Central memory CD8-positive, alpha-beta T cell (primary cell): ENCODE measurements at regions not wholly inside any gene's neighbourhood (a gene's known extent, or its start where the extent isn't known, plus 50 kb on each side); places are given as distances from the start of the nearest gene placed in this dataset.
"Not testable (repeated sequence)": the region's sequence is repeated elsewhere in the genome, so short reads cannot be mapped to it uniquely, and the experiment has no call there.

Experiments used
- ATAC-seq: fragments of 150-1000 bp; cut with Tn5 transposase; replicated peaks from 2 replicates; pipeline ENCODE4 v1.10.0; 2022; ENCODE audit warnings: mild to moderate bottlenecking, moderate FRiP score, moderate number of reproducible peaks; ENCODE audit not compliant: poor library complexity, severe bottlenecking; ENCODE audit errors: extremely low read depth
- DNase-seq, 2 donors: peaks; one replicate each; pipeline ENCODE4 v3.0.0; 2021; ENCODE audit warnings: low spot score in 2 of 2
- H3K27ac Mint-ChIP-seq: one replicate; pipeline ENCODE4 v1.8.0; 2022; ENCODE audit warnings: low read depth, mild to moderate bottlenecking, moderate library complexity, mixed read lengths
- H3K27me3 Mint-ChIP-seq: one replicate; pipeline ENCODE4 v1.8.0; 2022; ENCODE audit warnings: mixed read lengths
- H3K36me3 Mint-ChIP-seq: one replicate; pipeline ENCODE4 v1.8.0; 2022; ENCODE audit warnings: mild to moderate bottlenecking, moderate library complexity, mixed read lengths; ENCODE audit not compliant: insufficient read depth
- H3K4me1 Mint-ChIP-seq: one replicate; pipeline ENCODE4 v1.8.0; 2022; ENCODE audit warnings: mixed read lengths
- H3K4me3 Mint-ChIP-seq: one replicate; pipeline ENCODE4 v1.8.0; 2022; ENCODE audit warnings: mild to moderate bottlenecking, moderate library complexity, mixed read lengths
- H3K9me3 Mint-ChIP-seq: one replicate; pipeline ENCODE4 v1.8.0; 2022; ENCODE audit warnings: mixed read lengths

GRCh38 chr11:134967746-134968145, 555.7 kb upstream of the B3GAT1 start:
- Mint-ChIP-seq H3K27ac (no peak overlapping the region), H3K27me3 (peaks cover 74% of the 10 kb centered on the region)
- ATAC-seq, result no peak

GRCh38 chr11:134961386-134961785, 549.3 kb upstream of the B3GAT1 start:
- H3K36me3 Mint-ChIP-seq, DNase-seq: not testable (repeated sequence)

More at GRCh38 chr11:134967746-134968145, 555.7 kb upstream of the B3GAT1 start:
- H3K9me3 Mint-ChIP-seq, result no peaks in the 10 kb centered on the region
- H3K4me3 Mint-ChIP-seq, result no peak overlapping the region
- H3K36me3 Mint-ChIP-seq, result no peaks in the 10 kb centered on the region
- no peak for DNase-seq
- no peaks in the 10 kb centered on the region for H3K4me1 Mint-ChIP-seq

GRCh38 chr11:134958870-134959269, 546.8 kb upstream of the B3GAT1 start:
- H3K27ac Mint-ChIP-seq, result no peak overlapping the region
- H3K4me1 Mint-ChIP-seq, result no peaks in the 10 kb centered on the region
- H3K4me3 Mint-ChIP-seq, result no peak overlapping the region
- H3K27me3 Mint-ChIP-seq, result peaks cover 23% of the 10 kb centered on the region
- no peak for ATAC-seq
- no peaks in the 10 kb centered on the region for H3K36me3 Mint-ChIP-seq
- DNase-seq, result no peak
- no peaks in the 10 kb centered on the region for H3K9me3 Mint-ChIP-seq

More at GRCh38 chr11:134961386-134961785, 549.3 kb upstream of the B3GAT1 start:
- ATAC-seq, H3K9me3 Mint-ChIP-seq, H3K27ac Mint-ChIP-seq, H3K4me1 Mint-ChIP-seq, H3K4me3 Mint-ChIP-seq: not testable (repeated sequence)
- peaks cover 30% of the 10 kb centered on the region for H3K27me3 Mint-ChIP-seq

GRCh38 chr11:134958336-134958640, 546.2 kb upstream of the B3GAT1 start:
- Mint-ChIP-seq H3K36me3 (no peaks in the 10 kb centered on the region), H3K27ac (no peak overlapping the region), H3K4me1 (no peaks in the 10 kb centered on the region), H3K9me3 (no peaks in the 10 kb centered on the region), H3K27me3 (peaks cover 17% of the 10 kb centered on the region), H3K4me3 (no peak overlapping the region)
- ATAC-seq (no peak), DNase-seq (no peak)

GRCh38 chr11:134957540-134958335, 545.7 kb upstream of the B3GAT1 start:
- H3K9me3 Mint-ChIP-seq, result no peaks in the 10 kb centered on the region
- no peaks in the 10 kb centered on the region for H3K4me1 Mint-ChIP-seq
- DNase-seq (no peak), ATAC-seq (no peak)
- H3K4me3 Mint-ChIP-seq, result no peak overlapping the region
- H3K36me3 Mint-ChIP-seq, result no peaks in the 10 kb centered on the region
- peaks cover 16% of the 10 kb centered on the region for H3K27me3 Mint-ChIP-seq
- H3K27ac Mint-ChIP-seq, result no peak overlapping the region

- no peaks in the 10 kb centered on the region for H3K36me3 Mint-ChIP-seq
Measured at GRCh38 chr11:134956450-134957210, 544.6 kb upstream of the B3GAT1 start.

GRCh38 chr11:134955970-134956369, 543.9 kb upstream of the B3GAT1 start:
- not testable (repeated sequence) for DNase-seq, H3K36me3 Mint-ChIP-seq, H3K9me3 Mint-ChIP-seq, H3K4me3 Mint-ChIP-seq, ATAC-seq, H3K4me1 Mint-ChIP-seq, H3K27ac Mint-ChIP-seq
- H3K27me3 Mint-ChIP-seq, result peaks cover 24% of the 10 kb centered on the region

More at GRCh38 chr11:134956450-134957210, 544.6 kb upstream of the B3GAT1 start:
- Mint-ChIP-seq H3K9me3 (no peaks in the 10 kb centered on the region), H3K27me3 (peaks cover 18% of the 10 kb centered on the region), H3K4me3 (no peak overlapping the region), H3K27ac (no peak overlapping the region), H3K4me1 (no peaks in the 10 kb centered on the region)
- DNase-seq, result no peak
- no peak for ATAC-seq

- H3K36me3 Mint-ChIP-seq, result no peaks in the 10 kb centered on the region
- no peaks in the 10 kb centered on the region for H3K4me1 Mint-ChIP-seq
- DNase-seq, result no peak
- no peak overlapping the region for H3K4me3 Mint-ChIP-seq
- H3K27me3 Mint-ChIP-seq, result peaks cover 24% of the 10 kb centered on the region
- no peaks in the 10 kb centered on the region for H3K9me3 Mint-ChIP-seq
- no peak overlapping the region for H3K27ac Mint-ChIP-seq
- no peak for ATAC-seq
Measured at GRCh38 chr11:134955281-134955680, 543.2 kb upstream of the B3GAT1 start.

GRCh38 chr11:134954456-134954855, 542.4 kb upstream of the B3GAT1 start:
- H3K9me3 Mint-ChIP-seq, ATAC-seq, H3K4me1 Mint-ChIP-seq, DNase-seq, H3K27ac Mint-ChIP-seq, H3K4me3 Mint-ChIP-seq, H3K36me3 Mint-ChIP-seq: not testable (repeated sequence)
- H3K27me3 Mint-ChIP-seq, result peaks cover 24% of the 10 kb centered on the region

GRCh38 chr11:134953417-134953970, 541.5 kb upstream of the B3GAT1 start:
- DNase-seq, H3K4me3 Mint-ChIP-seq, H3K4me1 Mint-ChIP-seq, H3K9me3 Mint-ChIP-seq, ATAC-seq, H3K27ac Mint-ChIP-seq, H3K36me3 Mint-ChIP-seq: not testable (repeated sequence)
- H3K27me3 Mint-ChIP-seq, result peaks cover 24% of the 10 kb centered on the region

GRCh38 chr11:134951305-134951700, 539.3 kb upstream of the B3GAT1 start:
- ATAC-seq (no peak), DNase-seq (no peak)
- Mint-ChIP-seq H3K27me3 (peaks cover 24% of the 10 kb centered on the region), H3K9me3 (no peaks in the 10 kb centered on the region), H3K27ac (no peak overlapping the region), H3K36me3 (no peaks in the 10 kb centered on the region), H3K4me3 (no peak overlapping the region), H3K4me1 (no peaks in the 10 kb centered on the region)

GRCh38 chr11:134950692-134951304, 538.8 kb upstream of the B3GAT1 start:
- no peaks in the 10 kb centered on the region for H3K9me3 Mint-ChIP-seq
- no peak for ATAC-seq
- H3K27ac Mint-ChIP-seq, result no peak overlapping the region
- no peaks in the 10 kb centered on the region for H3K4me1 Mint-ChIP-seq
- peaks cover 28% of the 10 kb centered on the region for H3K27me3 Mint-ChIP-seq
- no peak overlapping the region for H3K4me3 Mint-ChIP-seq
- DNase-seq, result no peak
- no peaks in the 10 kb centered on the region for H3K36me3 Mint-ChIP-seq
